ENCODE measurements at regions not wholly inside any gene's neighbourhood (a gene's known extent, or its start where the extent isn't known, plus 50 kb on each side); places are given as distances from the start of the nearest gene placed in this dataset.
"Not testable (repeated sequence)": the region's sequence is repeated elsewhere in the genome, so short reads cannot be mapped to it uniquely, and the experiment has no call there.

DNA sequence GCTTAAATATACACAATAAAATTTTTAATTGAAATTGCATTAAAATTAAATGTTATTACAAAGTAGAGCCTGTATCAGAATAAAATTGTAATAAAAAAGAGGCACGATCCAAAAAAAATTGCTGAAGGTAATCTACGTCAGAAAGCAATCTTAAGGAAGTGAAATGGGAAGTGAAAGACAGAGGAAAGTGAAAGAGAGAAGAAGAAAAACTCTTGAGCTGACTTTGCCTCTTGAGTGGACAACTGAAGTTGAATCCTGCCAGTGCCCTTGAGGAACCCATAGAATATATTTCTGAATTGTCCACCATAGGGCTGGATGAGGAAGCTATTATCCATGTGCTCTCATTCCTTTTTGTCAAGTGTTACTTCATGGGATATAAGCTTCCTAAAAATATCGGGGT is 285.1 kb upstream of the STAC start:
- DNase-seq = no peak

- DNase-seq = no peak
These were observed 283.1 kb upstream of the STAC start for GRCh38 chr3:36097209-36097608.

- DNase-seq = no peak
These were observed 266.0 kb upstream of the STAC start for GRCh38 chr3:36114353-36114752.

- DNase-seq = no peak
These were observed 256.0 kb upstream of the STAC start for GRCh38 chr3:36124118-36124796.

GRCh38 chr3:36132214-36132613 is 248.1 kb upstream of the STAC start:
- no peak for DNase-seq

DNA sequence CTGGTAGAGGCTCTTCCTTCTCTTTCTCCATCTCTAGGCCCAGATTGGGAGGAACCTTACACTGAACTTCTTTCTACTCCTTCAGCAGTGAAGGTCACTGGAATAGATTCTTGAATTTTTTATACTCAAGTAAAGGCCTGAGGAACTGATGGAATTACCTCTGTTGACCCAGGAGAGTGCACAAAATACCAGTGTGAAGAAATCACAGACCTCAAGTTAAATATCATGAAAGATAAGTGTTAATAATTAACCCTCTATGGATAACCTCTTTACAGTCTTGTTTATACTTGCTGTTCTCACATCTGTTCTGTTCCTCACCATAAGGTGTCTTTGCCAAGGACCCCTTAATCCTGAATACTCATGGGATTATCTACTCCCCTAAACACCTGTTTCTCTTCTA is 244.4 kb upstream of the STAC start:
- no peak for DNase-seq

GRCh38 chr3:36142746-36143145 is 237.6 kb upstream of the STAC start:
- no peak for DNase-seq

GRCh38 chr3:36146404-36146803 is 233.9 kb upstream of the STAC start:
- no peak for DNase-seq

DNA sequence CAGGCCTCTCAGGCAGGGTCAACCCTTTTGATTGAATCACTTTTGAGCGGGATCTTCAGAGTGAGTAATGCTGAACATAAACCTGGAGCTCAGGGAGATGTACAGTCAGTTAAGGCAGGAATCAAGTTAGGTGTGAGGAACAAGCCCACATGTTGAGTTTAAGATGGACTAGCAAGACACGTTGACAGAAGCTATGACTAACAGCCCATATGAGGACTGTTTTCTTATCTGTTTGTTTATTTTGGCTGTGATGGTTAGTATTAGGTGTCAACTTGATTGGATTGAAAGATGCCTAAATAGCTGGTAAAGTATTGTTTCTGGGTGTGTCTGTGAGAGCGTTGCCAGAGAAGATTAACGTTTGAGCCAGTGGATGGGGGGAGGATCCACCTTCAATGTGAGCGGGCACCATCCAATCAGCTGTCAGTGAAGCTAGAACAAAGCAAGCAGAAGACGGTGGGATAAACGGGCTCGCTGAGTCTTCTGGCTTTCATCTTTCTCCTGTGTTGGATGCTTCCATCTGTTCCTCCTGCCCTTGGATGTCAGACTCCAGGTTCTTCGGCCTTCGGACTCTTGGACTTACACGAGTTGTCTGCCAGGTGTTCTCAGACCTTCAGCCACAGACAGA is 232.3 kb upstream of the STAC start:
- DNase-seq = no peak

DNA sequence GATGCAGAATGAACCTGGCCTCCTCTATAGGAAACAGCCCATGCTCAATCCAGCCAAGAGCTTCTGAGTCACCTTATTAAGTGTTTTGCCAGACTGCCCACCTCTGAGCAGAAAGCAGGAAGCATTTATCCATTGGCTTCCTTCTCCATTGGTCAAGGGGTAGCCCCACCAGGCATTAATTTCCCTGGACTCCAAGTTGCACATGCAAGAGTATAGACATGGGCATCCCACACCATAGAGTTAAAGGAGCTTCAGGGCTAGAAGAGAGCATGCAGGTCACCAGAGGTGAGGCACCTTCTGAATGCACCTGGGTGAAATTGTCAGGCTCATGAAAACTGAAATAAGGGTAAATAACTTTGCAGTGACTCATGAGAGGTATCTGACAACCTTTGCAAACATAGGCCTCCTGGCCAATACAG is 230.8 kb upstream of the STAC start:
- no peak for DNase-seq

- no peak for DNase-seq
These were observed 224.8 kb upstream of the STAC start for GRCh38 chr3:36155515-36155914.

- no peak for DNase-seq
These were observed 215.9 kb upstream of the STAC start for GRCh38 chr3:36164400-36164799.

DNA sequence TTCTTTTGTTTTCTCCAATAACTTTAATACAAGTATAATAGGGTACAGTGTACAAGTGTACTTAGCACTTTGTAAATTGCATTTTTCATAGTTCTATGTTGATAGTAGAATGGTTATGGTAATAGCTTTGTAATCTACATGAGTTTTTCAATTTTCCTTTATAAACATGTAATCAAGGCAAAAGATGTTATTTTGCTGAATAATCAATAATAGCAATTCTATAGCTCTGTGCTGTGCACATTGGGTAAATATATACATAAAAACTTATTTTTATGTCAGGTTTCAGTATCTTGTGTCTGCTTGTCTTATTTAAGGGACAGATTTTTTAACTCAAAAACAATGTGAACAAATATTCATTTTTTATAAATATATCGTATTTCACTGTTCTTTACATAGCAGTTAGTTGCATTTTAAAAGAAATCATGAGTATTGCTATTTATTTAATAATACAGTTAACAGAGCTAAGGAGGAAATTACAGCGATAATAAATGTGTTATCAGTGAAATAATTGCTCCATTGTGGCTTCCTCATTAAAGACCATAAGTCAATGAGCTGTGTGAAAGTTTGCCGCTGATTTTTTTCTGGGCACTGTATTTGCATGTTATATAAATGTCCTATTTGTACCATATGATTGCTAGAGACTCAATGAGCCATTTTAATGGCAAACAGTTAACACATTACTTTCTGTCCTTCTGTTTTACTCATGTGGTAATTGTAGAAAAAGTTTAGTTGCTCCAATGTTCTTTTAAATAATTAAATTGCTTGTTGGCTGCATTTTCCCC is 214.6 kb upstream of the STAC start:
- DNase-seq = no peak

DNA sequence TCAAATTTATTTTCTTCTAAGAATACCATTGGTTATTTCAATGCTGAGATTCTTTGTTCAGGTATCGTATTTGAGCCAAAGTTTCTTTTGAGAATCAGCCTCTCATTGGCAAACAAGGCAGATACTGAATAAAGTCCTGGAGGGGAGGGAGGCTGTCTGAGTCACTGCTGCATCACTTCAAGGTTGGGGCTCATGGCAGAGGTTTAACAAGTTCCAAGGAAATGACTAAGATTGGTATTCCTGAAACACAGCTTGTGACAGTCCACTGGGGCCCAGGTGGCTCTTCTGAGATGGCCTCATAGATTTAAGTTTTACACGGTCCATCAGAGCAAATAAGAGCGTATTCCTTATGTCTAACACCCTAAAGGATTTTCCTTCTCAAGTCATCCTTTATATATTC is 213.8 kb upstream of the STAC start:
- no peak for DNase-seq

GRCh38 chr3:36172699-36173098 is 207.6 kb upstream of the STAC start:
- no peak for DNase-seq

GRCh38 chr3:36175113-36175812 is 205.0 kb upstream of the STAC start:
- DNase-seq = no peak

DNA sequence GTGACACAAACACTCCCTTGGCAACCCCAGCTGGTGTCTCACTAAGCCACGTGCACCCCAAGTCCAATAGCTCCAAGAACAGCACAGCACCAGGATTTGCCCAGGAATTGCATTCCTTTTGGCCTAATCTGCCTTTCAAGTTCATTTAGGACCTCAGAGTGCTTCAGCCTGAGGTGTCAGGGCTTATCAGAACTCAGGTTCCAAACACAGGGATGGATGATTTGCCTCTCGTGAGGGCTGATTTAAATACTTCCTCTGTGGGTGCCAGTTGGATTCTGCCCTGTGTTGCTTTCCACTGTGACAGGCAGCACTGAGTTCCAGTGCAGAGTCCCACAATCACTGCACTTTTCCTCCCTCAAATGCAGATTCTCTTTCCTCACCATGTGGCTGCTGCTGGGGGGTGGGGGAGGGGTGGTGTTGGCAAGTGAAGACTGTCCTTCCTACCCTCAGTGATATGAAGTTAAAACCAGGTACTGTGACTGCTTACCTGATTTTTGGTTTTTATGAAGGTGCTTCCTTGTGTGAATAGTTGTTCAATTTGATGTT is 204.3 kb upstream of the STAC start:
- no peak for DNase-seq

- no peak for DNase-seq
These were observed 202.3 kb upstream of the STAC start for GRCh38 chr3:36178018-36178417.

DNA sequence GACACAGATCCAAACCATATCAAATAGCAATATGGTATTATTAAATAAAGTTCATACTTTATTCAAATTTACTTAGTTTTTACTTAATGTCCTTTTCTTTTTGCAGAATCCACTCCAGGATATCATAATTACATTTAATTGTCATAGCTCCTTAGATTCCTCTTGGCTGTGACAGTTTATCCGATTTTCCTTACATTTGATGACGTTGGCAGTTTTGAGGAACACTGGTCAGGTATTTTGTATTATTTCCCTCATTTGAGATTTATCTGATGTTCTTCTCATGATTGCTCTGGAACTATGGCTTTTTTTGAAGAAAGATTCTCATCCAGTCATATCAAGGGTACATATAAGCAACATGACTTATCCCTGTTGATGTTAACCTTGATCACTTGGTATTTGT is 198.3 kb upstream of the STAC start:
- DNase-seq = no peak

DNA sequence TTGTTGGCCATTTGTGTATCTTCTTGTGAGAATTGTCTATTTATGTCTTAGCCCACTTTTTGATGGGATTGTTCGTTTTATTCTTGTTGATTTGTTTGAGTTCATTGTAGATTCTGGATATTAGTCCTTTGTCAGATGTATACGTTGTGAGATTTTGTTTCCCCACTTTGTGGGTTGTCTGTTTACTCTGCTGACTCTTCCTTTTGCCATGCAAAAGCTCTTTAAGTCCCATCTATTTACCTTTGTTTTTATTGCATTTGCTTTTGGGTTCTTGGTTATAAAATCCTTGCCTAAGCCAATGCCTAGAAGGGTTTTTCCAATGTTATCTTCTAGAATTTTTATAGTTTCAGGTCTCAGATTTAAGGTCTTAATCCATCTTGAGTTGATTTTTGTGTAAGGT is 193.1 kb upstream of the STAC start:
- DNase-seq = not testable (repeated sequence)

DNA sequence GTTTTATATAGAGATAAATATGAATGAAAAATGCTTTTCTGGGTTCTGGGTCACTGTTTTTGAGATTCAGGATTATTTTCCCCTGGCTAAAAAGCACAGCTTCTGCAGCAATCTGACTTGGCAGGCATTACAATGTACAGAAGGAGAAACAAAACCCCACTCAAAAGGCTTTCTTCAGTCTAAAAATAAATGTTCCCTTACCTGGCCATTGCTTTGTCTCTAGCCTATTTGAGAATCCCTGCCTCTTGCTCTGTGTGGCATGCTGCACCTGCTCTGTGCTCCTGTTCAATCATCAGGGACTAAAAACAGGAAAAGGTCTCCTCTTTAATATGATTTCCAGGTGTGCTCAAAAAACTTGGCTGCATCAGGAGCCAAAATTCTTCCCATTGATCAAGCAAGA is 187.4 kb upstream of the STAC start:
- no peak for DNase-seq

DNA sequence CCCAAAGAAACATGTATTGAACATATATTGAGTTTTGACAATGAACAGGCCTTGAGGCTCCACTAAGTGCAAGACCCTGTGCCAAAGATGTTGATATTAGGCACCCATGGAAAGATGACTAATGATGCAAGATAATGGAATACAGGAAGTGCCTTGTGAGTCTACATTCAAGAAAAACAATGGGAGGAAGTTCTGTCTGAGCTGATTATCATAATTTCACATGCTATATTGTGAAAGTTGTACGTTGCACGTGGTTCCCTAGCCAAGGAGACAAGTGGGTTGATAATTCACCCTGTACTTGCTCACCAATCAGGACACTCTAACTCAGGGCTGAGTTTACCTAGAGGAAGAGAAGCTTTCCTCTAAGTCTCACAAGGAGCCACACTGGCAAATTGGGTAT is 186.9 kb upstream of the STAC start:
- no peak for DNase-seq

- no peak for DNase-seq
These were observed 184.2 kb upstream of the STAC start for GRCh38 chr3:36196058-36196457.
